ENCODE measurements at regions not wholly inside any gene's neighbourhood (a gene's known extent, or its start where the extent isn't known, plus 50 kb on each side); places are given as distances from the start of the nearest gene placed in this dataset.

DNA sequence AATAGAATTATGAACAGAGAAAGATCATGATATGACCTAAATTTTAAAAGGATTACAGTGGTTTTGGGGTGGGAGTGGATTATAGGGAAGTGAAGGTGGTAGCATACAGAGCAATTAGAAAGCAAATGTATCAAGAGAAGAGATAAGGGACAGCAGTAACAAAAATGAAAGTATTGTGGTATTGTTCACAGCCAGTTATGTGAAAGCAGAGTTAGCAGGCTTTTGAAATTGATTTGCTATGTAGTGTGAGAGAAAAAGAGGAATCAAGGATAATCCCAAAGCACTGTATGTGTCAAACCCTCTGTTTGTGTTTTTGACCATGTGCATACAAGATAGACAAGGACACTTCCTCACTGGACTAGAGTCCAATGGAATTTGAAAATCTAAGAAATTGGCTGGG lies 1721.4 kb downstream of the PCDH9 start:
- TF ChIP-seq, protein P1, sequence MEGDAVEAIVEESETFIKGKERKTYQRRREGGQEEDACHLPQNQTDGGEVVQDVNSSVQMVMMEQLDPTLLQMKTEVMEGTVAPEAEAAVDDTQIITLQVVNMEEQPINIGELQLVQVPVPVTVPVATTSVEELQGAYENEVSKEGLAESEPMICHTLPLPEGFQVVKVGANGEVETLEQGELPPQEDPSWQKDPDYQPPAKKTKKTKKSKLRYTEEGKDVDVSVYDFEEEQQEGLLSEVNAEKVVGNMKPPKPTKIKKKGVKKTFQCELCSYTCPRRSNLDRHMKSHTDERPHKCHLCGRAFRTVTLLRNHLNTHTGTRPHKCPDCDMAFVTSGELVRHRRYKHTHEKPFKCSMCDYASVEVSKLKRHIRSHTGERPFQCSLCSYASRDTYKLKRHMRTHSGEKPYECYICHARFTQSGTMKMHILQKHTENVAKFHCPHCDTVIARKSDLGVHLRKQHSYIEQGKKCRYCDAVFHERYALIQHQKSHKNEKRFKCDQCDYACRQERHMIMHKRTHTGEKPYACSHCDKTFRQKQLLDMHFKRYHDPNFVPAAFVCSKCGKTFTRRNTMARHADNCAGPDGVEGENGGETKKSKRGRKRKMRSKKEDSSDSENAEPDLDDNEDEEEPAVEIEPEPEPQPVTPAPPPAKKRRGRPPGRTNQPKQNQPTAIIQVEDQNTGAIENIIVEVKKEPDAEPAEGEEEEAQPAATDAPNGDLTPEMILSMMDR (IDR thresholded peaks at IDR 0.05) = no peak
- TF ChIP-seq POLR2A (IDR thresholded peaks at IDR 0.05) = no peak
